ENCODE measurements at regions not wholly inside any gene's neighbourhood (a gene's known extent, or its start where the extent isn't known, plus 50 kb on each side); places are given as distances from the start of the nearest gene placed in this dataset.
"Not testable (repeated sequence)": the region's sequence is repeated elsewhere in the genome, so short reads cannot be mapped to it uniquely, and the experiment has no call there.

DNA sequence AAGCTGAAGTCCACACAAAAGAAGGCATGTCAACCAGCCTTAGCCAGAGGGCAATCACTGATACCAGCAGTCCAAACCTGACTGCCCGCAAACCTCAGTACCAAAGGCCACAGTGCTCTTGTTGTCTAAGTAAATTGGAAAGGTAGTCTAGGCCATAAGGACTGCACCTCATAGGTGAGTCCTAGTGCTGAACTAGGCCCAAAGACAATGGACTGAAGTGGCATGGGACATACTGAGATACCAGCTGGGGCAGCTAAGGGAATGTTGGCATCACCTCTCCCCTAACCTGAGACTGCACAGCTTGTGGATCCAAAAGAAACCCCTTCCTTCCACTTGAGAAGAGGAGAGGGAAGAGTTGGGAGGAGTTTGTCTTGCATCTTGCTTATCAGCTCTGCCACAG is 161.9 kb downstream of the POTEG start:
- H3F3A ChIP-seq (ENCODE audit: insufficient read depth, low read depth); H3K9me2 ChIP-seq (ENCODE audit: insufficient read depth); H2AFZ ChIP-seq; H3K27ac ChIP-seq; H3K27me3 ChIP-seq (ENCODE audit: insufficient read depth, low read depth); POLR2A ChIA-PET (ENCODE audit: unreplicated experiment); H3K4me3 ChIP-seq; DNase-seq; H3K4me2 ChIP-seq; BruUV-seq (replicated peaks); intact Hi-C loops (cut with micrococcal nuclease; ENCODE audit: unreplicated experiment); H3K79me2 ChIP-seq (ENCODE audit: low read depth); H3K4me1 ChIP-seq (replicated peaks; ENCODE audit: insufficient read depth); H4K20me1 ChIP-seq (ENCODE audit: insufficient read depth); CTCF ChIA-PET; H3K9me3 ChIP-seq (ENCODE audit: insufficient read depth, low read depth); H3K36me3 ChIP-seq (ENCODE audit: low read depth): not testable (repeated sequence)

DNA sequence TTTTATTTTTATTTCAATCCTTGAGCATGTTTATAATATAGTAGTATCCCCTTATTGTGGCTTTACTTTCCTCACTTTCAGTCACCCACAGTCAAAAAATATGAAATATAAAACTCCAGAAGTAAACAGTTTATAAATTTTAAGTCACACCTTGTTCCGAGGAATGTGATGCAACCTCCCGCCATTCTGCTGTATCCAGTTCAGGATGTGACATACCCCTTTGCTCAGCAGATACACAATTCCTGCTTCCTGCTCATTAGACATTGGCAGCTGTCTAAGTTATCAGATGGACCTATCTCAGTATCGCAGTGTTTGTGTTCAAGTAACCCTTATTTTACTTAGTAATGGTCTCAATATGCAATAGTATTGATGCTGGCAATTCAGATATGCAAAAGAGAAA is 144.5 kb downstream of the POTEG start:
- H3K9me3 ChIP-seq (ENCODE audit: insufficient read depth, low read depth); H3K79me2 ChIP-seq (ENCODE audit: low read depth); POLR2A ChIA-PET (ENCODE audit: unreplicated experiment); H2AFZ ChIP-seq; H3K36me3 ChIP-seq (ENCODE audit: low read depth); CTCF ChIA-PET; H3K9me2 ChIP-seq (ENCODE audit: insufficient read depth); H3K4me1 ChIP-seq (replicated peaks; ENCODE audit: insufficient read depth); H3K27me3 ChIP-seq (ENCODE audit: insufficient read depth, low read depth); H3F3A ChIP-seq (ENCODE audit: insufficient read depth, low read depth); H3K27ac ChIP-seq; BruUV-seq (replicated peaks); H3K4me2 ChIP-seq; H3K4me3 ChIP-seq; H4K20me1 ChIP-seq (ENCODE audit: insufficient read depth); intact Hi-C loops (cut with micrococcal nuclease; ENCODE audit: unreplicated experiment): not testable (repeated sequence)
- DNase-seq, result peak in 1 of 2 experiments; percentile 13

DNA sequence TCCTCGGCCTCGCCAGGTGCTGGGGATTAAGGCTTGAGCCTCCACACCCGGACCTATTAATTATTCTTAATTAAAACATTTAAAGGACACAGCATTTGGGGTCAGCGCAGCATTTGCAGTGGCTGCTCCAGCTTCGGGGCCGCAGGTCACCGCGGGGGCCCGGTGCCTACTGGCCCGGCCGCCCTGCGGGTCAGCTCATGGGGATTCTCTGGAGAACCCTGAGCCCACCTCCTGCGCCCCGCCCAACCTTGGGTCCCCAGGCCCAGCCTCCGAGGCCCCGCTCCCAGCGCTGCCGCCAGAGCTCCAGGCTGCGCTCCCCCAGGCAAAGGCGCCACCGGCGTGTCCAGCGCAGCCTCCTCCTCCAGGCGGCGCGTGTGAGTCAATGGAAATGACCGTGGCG is 133.9 kb downstream of the POTEG start:
- H3K9me2 ChIP-seq (ENCODE audit: insufficient read depth); H4K20me1 ChIP-seq (ENCODE audit: insufficient read depth); H3K27me3 ChIP-seq (ENCODE audit: insufficient read depth, low read depth); H3K9me3 ChIP-seq (ENCODE audit: insufficient read depth, low read depth); H3K36me3 ChIP-seq (ENCODE audit: low read depth); DNase-seq; H3K4me2 ChIP-seq; H3K4me3 ChIP-seq; CTCF ChIA-PET; POLR2A ChIA-PET (ENCODE audit: unreplicated experiment); H3K79me2 ChIP-seq (ENCODE audit: low read depth); intact Hi-C loops (cut with micrococcal nuclease; ENCODE audit: unreplicated experiment); BruUV-seq (replicated peaks); H3K27ac ChIP-seq; H3F3A ChIP-seq (ENCODE audit: insufficient read depth, low read depth); H3K4me1 ChIP-seq (replicated peaks; ENCODE audit: insufficient read depth); H2AFZ ChIP-seq: not testable (repeated sequence)

DNA sequence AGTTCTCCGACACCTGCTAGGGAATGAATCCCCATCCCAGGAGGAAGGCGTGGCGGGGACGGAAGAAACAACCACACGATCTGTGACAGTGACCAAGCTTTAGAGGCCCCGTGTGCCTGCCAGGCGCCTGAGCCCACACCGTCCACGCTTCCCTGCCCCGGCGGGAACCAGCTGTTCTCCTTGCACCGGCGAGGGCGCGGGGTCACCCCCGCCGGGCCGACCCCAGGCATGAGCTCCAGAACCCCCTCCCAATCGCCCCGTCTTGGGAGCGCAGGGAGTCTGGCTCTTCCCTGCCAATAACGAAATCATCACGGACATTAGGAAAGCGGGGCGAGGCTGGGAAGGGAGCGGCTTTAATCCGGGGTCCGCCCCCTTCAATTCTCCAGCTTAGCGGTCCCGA is 133.3 kb downstream of the POTEG start:
- H3K4me2 ChIP-seq; H3K27me3 ChIP-seq (ENCODE audit: insufficient read depth, low read depth); BruUV-seq (replicated peaks); H3K4me1 ChIP-seq (replicated peaks; ENCODE audit: insufficient read depth); H3K27ac ChIP-seq; H3K4me3 ChIP-seq; H3F3A ChIP-seq (ENCODE audit: insufficient read depth, low read depth); H4K20me1 ChIP-seq (ENCODE audit: insufficient read depth); H3K36me3 ChIP-seq (ENCODE audit: low read depth); H3K79me2 ChIP-seq (ENCODE audit: low read depth); H2AFZ ChIP-seq; DNase-seq; H3K9me3 ChIP-seq (ENCODE audit: insufficient read depth, low read depth); H3K9me2 ChIP-seq (ENCODE audit: insufficient read depth); CTCF ChIA-PET; intact Hi-C loops (cut with micrococcal nuclease; ENCODE audit: unreplicated experiment); POLR2A ChIA-PET (ENCODE audit: unreplicated experiment): not testable (repeated sequence)

DNA sequence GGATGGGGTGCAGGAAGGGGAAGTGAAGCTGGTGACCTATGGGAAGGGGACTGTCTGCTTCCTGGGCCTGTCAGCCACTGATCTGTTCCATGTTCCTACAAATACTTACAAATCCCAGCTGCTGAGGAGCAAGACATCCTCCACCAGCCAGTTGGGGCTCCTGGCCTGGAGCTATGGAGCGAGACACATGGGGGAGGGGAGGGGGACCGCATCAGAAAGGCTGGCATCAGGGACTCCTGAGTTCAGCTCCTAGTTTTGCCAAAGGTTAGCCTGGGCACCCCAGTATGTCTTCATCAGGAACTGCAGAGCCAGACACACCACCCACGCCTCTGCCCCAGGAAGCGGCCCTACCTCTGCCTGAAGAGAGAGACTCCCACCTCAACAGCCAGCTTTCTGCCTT is 130.3 kb downstream of the POTEG start:
- H3K79me2 ChIP-seq (ENCODE audit: low read depth); H3K4me2 ChIP-seq; H3K27ac ChIP-seq; H3K27me3 ChIP-seq (ENCODE audit: insufficient read depth, low read depth); H3K36me3 ChIP-seq (ENCODE audit: low read depth); H4K20me1 ChIP-seq (ENCODE audit: insufficient read depth); DNase-seq; H2AFZ ChIP-seq; intact Hi-C loops (cut with micrococcal nuclease; ENCODE audit: unreplicated experiment); H3K4me1 ChIP-seq (replicated peaks; ENCODE audit: insufficient read depth); H3F3A ChIP-seq (ENCODE audit: insufficient read depth, low read depth); H3K9me3 ChIP-seq (ENCODE audit: insufficient read depth, low read depth); H3K9me2 ChIP-seq (ENCODE audit: insufficient read depth); CTCF ChIA-PET; BruUV-seq (replicated peaks); POLR2A ChIA-PET (ENCODE audit: unreplicated experiment); H3K4me3 ChIP-seq: not testable (repeated sequence)

DNA sequence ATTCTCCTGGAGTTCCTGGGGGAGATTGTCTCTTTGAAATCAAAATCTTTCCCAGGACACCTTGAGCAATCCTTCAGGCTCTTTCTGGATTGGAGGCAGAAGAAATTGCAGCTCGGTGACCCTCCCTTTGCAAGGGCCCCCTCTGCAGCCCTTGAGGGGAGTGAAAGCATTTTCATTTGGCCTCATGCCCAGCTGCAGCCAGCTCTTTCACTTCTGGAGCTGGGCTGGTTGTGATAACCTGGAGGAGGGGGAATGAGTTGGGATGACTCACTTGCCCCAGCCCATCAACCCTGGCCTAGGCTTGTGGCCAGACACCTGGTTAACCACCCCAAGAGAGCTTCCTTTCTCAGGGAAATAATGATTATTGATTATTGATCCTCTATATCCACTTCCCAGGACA is 129.7 kb downstream of the POTEG start:
- intact Hi-C loops (cut with micrococcal nuclease; ENCODE audit: unreplicated experiment); H3K9me2 ChIP-seq (ENCODE audit: insufficient read depth); BruUV-seq (replicated peaks); H3F3A ChIP-seq (ENCODE audit: insufficient read depth, low read depth); POLR2A ChIA-PET (ENCODE audit: unreplicated experiment); H3K9me3 ChIP-seq (ENCODE audit: insufficient read depth, low read depth); H4K20me1 ChIP-seq (ENCODE audit: insufficient read depth); H3K4me2 ChIP-seq; H3K4me3 ChIP-seq; CTCF ChIA-PET; DNase-seq; H3K79me2 ChIP-seq (ENCODE audit: low read depth); H3K27me3 ChIP-seq (ENCODE audit: insufficient read depth, low read depth); H3K36me3 ChIP-seq (ENCODE audit: low read depth); H2AFZ ChIP-seq; H3K4me1 ChIP-seq (replicated peaks; ENCODE audit: insufficient read depth); H3K27ac ChIP-seq: not testable (repeated sequence)

DNA sequence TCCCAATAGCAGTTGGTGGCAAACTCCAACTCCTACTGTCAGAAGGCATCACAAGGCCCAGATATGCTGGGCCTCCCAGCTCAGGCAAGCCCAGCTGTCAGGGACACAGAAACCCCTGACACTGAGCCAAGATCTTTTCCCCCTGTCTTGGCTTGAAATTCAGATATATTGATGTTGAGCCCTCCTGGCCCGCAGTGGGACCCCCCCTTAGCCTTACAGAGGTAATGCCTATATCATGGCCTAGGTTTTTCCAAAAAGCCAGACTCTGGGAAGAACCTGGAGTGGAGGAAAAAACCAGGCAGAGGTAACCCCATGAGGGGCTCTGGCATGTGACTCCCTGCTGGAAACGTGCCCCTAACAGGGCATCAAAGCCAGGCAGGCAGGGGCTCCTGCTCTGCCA is 129.2 kb downstream of the POTEG start:
- H4K20me1 ChIP-seq (ENCODE audit: insufficient read depth); H3F3A ChIP-seq (ENCODE audit: insufficient read depth, low read depth); DNase-seq; H3K4me3 ChIP-seq; intact Hi-C loops (cut with micrococcal nuclease; ENCODE audit: unreplicated experiment); H3K4me1 ChIP-seq (replicated peaks; ENCODE audit: insufficient read depth); H3K79me2 ChIP-seq (ENCODE audit: low read depth); H3K27me3 ChIP-seq (ENCODE audit: insufficient read depth, low read depth); H3K27ac ChIP-seq; CTCF ChIA-PET; H3K36me3 ChIP-seq (ENCODE audit: low read depth); H3K9me3 ChIP-seq (ENCODE audit: insufficient read depth, low read depth); H2AFZ ChIP-seq; H3K4me2 ChIP-seq; H3K9me2 ChIP-seq (ENCODE audit: insufficient read depth); BruUV-seq (replicated peaks); POLR2A ChIA-PET (ENCODE audit: unreplicated experiment): not testable (repeated sequence)

DNA sequence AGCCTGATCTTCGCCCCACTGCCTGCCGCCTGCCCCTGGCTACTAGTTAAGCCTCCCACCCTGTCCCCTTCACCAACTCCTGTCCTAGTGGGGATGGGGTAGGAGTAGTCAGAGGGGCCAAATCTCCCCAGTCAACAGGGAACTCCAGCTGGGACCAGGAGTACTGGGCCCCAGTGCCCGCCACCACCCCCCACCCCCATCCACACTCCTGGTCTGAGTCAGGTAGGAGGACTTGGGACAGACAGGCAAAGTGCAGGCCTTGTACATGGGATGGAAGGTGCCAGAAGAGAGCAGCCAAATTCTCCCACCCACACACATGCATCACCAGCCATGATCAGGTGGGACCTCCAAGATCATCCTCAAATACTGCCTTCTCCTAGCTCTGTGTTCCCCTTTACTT is 128.4 kb downstream of the POTEG start:
- H3K9me2 ChIP-seq (ENCODE audit: insufficient read depth); H2AFZ ChIP-seq; DNase-seq; H3K9me3 ChIP-seq (ENCODE audit: insufficient read depth, low read depth); H3K4me3 ChIP-seq; CTCF ChIA-PET; H3K79me2 ChIP-seq (ENCODE audit: low read depth); H3K27ac ChIP-seq; POLR2A ChIA-PET (ENCODE audit: unreplicated experiment); intact Hi-C loops (cut with micrococcal nuclease; ENCODE audit: unreplicated experiment); H3K36me3 ChIP-seq (ENCODE audit: low read depth); H3F3A ChIP-seq (ENCODE audit: insufficient read depth, low read depth); H3K4me2 ChIP-seq; H3K4me1 ChIP-seq (replicated peaks; ENCODE audit: insufficient read depth); BruUV-seq (replicated peaks); H4K20me1 ChIP-seq (ENCODE audit: insufficient read depth); H3K27me3 ChIP-seq (ENCODE audit: insufficient read depth, low read depth): not testable (repeated sequence)
